HEK293 (cell line): ENCODE measurements at regions not wholly inside any gene's neighbourhood (a gene's known extent, or its start where the extent isn't known, plus 50 kb on each side); places are given as distances from the start of the nearest gene placed in this dataset.

ENCODE experiments used
- CTCF ChIA-PET: fragments of 350-600 bp; formaldehyde crosslinking; extraction: SDS; loops from one replicate; lab custom pipeline; 2021; ENCODE audit warnings: antibody characterized with exemption; lab: Yijun Ruan, JAX
- POLR2A ChIA-PET: fragments of 300-600 bp; formaldehyde crosslinking; extraction: SDS; loops from one replicate; lab custom pipeline; 2020; ENCODE audit warnings: antibody characterized with exemption, inconsistent platforms; lab: Yijun Ruan, JAX
- H3K27ac ChIP-seq: fragments of 200-500 bp; sonication (Bioruptor generic); 2 replicates; pipeline ENCODE4 v1.5.1; 2014; ENCODE audit warnings: low read depth, low read length, control low read depth, inconsistent platforms; ENCODE audit errors: extremely low read depth
- H3K36me3 ChIP-seq, 2 experiments: fragments of 200-500 bp in 1 of 2; sonication (Bioruptor generic) in 1 of 2; 1 replicate in 1 of 2; 2 replicates in 1 of 2; pipeline ENCODE4 v1.5.1; 2014 to 2017; ENCODE audit warnings: inconsistent platforms in 2 of 2, low read length in 2 of 2; ENCODE audit not compliant: control insufficient read depth in 2 of 2, insufficient read depth in 1 of 2
- H3K4me1 ChIP-seq: fragments of 200-500 bp; sonication (Bioruptor generic); 2 replicates; pipeline ENCODE4 v1.5.1; 2014; ENCODE audit warnings: mild to moderate bottlenecking, low read length, inconsistent platforms; ENCODE audit not compliant: control insufficient read depth, insufficient read depth
- H3K4me3 ChIP-seq: 2 replicates; pipeline ENCODE4 v1.5.1; 2011; ENCODE audit warnings: low read depth, mild to moderate bottlenecking, control low read depth, low read length, moderate library complexity
- H3K9me3 ChIP-seq: fragments of 200-500 bp; sonication (Bioruptor generic); 2 replicates; pipeline ENCODE4 v1.5.1; 2014; ENCODE audit warnings: low read depth, low read length, inconsistent platforms; ENCODE audit not compliant: control insufficient read depth, insufficient read depth
- GLI4 ChIP-seq: fragments of 450-650 bp; formaldehyde crosslinking; IDR thresholded peaks from 2 replicates; pipeline ENCODE4 v1.5.1; 2016; ENCODE audit warnings: missing biosample characterization, missing genetic modification characterization
- GLIS1 ChIP-seq: fragments of 450-650 bp; formaldehyde crosslinking; IDR thresholded peaks from 2 replicates; pipeline ENCODE4 v1.5.1; 2016; ENCODE audit warnings: missing biosample characterization, missing genetic modification characterization
- GLIS2 ChIP-seq: fragments of 450-650 bp; formaldehyde crosslinking; IDR thresholded peaks from 2 replicates; pipeline ENCODE4 v1.5.1; 2016; ENCODE audit warnings: missing biosample characterization, missing genetic modification characterization
- HOXD13 ChIP-seq: sonication (generic); formaldehyde crosslinking; IDR thresholded peaks from 2 replicates; pipeline ENCODE4 v1.8.0; 2022; ENCODE audit warnings: missing genetic modification reagents, borderline replicate concordance
- KLF16 ChIP-seq: fragments of 450-650 bp; formaldehyde crosslinking; IDR thresholded peaks from 2 replicates; pipeline ENCODE4 v1.5.1; 2017; ENCODE audit warnings: missing biosample characterization, missing genetic modification characterization
- KLF9 ChIP-seq: fragments of 450-650 bp; formaldehyde crosslinking; IDR thresholded peaks from 2 replicates; pipeline ENCODE4 v1.5.1; 2016; ENCODE audit warnings: missing biosample characterization, missing genetic modification characterization, low read depth
- MZF1 ChIP-seq: fragments of 450-650 bp; formaldehyde crosslinking; IDR thresholded peaks from 2 replicates; pipeline ENCODE4 v1.5.1; 2017; ENCODE audit warnings: missing biosample characterization, missing genetic modification characterization, borderline replicate concordance
- OSR2 ChIP-seq: fragments of 450-650 bp; formaldehyde crosslinking; IDR thresholded peaks from 2 replicates; pipeline ENCODE4 v1.5.1; 2016; ENCODE audit warnings: missing biosample characterization, missing genetic modification characterization
- REPIN1 ChIP-seq: fragments of 450-650 bp; formaldehyde crosslinking; IDR thresholded peaks from 2 replicates; pipeline ENCODE4 v1.5.1; 2017; ENCODE audit warnings: missing biosample characterization, missing genetic modification characterization, low read depth
- SCRT2 ChIP-seq: fragments of 450-650 bp; formaldehyde crosslinking; IDR thresholded peaks from 2 replicates; pipeline ENCODE4 v1.5.1; 2016; ENCODE audit warnings: missing biosample characterization, missing genetic modification characterization
- SETDB1 ChIP-seq: IDR thresholded peaks from one replicate; pipeline ENCODE4 v1.6.1; 2017; ENCODE audit warnings: mild to moderate bottlenecking, low read length, moderate library complexity, mixed read lengths; ENCODE audit not compliant: insufficient read length
- SP3 ChIP-seq: fragments of 450-650 bp; formaldehyde crosslinking; IDR thresholded peaks from 2 replicates; pipeline ENCODE4 v1.5.1; 2016; ENCODE audit warnings: missing biosample characterization, missing genetic modification characterization
- TRIM28 ChIP-seq: IDR thresholded peaks from 2 replicates; pipeline ENCODE4 v1.6.1; 2011; ENCODE audit warnings: low read length, control low read depth, borderline replicate concordance
- ZBTB20 ChIP-seq: fragments of 450-650 bp; formaldehyde crosslinking; IDR thresholded peaks from 2 replicates; pipeline ENCODE4 v1.5.1; 2016; ENCODE audit warnings: missing biosample characterization, missing genetic modification characterization
- ZBTB48 ChIP-seq: fragments of 450-650 bp; formaldehyde crosslinking; IDR thresholded peaks from 2 replicates; pipeline ENCODE4 v1.5.1; 2016; ENCODE audit warnings: missing biosample characterization, missing genetic modification characterization
- ZBTB8A ChIP-seq: fragments of 450-650 bp; formaldehyde crosslinking; IDR thresholded peaks from 2 replicates; pipeline ENCODE4 v1.5.1; 2016; ENCODE audit warnings: missing biosample characterization, missing genetic modification characterization
- ZIC2 ChIP-seq: fragments of 450-650 bp; formaldehyde crosslinking; IDR thresholded peaks from 2 replicates; pipeline ENCODE4 v1.5.1; 2016; ENCODE audit warnings: missing biosample characterization, missing genetic modification characterization
- ZNF335 ChIP-seq: fragments of 450-650 bp; formaldehyde crosslinking; conservative IDR thresholded peaks from 2 replicates; pipeline ENCODE4 v1.5.1; 2016; ENCODE audit warnings: missing biosample characterization, missing genetic modification characterization
- ZNF394 ChIP-seq: fragments of 450-650 bp; formaldehyde crosslinking; IDR thresholded peaks from 2 replicates; pipeline ENCODE4 v1.5.1; 2016; ENCODE audit warnings: missing biosample characterization, missing genetic modification characterization, mild to moderate bottlenecking, moderate library complexity, borderline replicate concordance
- ZNF585B ChIP-seq: fragments of 450-650 bp; formaldehyde crosslinking; IDR thresholded peaks from 2 replicates; pipeline ENCODE4 v1.5.1; 2016; ENCODE audit warnings: missing biosample characterization, missing genetic modification characterization
- ZNF600 ChIP-seq: fragments of 450-650 bp; formaldehyde crosslinking; IDR thresholded peaks from 2 replicates; pipeline ENCODE4 v1.5.1; 2016; ENCODE audit warnings: missing biosample characterization, missing genetic modification characterization
- ZNF660 ChIP-seq: fragments of 450-650 bp; IDR thresholded peaks from 2 replicates; pipeline ENCODE4 v1.5.1; 2018; ENCODE audit warnings: missing biosample characterization, mild to moderate bottlenecking, missing genetic modification characterization
- ZXDB ChIP-seq: fragments of 450-650 bp; formaldehyde crosslinking; IDR thresholded peaks from 2 replicates; pipeline ENCODE4 v1.5.1; 2016; ENCODE audit warnings: missing biosample characterization, missing genetic modification characterization
- TF ChIP-seq, protein P1 (sequence below): fragments of 450-650 bp; formaldehyde crosslinking; IDR thresholded peaks from 2 replicates; pipeline ENCODE4 v1.5.1; 2016; ENCODE audit warnings: missing biosample characterization, missing genetic modification characterization
- TF ChIP-seq, protein P2 (sequence below): fragments of 450-650 bp; formaldehyde crosslinking; IDR thresholded peaks from 2 replicates; pipeline ENCODE4 v1.5.1; 2016; ENCODE audit warnings: missing biosample characterization, missing genetic modification characterization
- TF ChIP-seq, protein P3 (sequence below): fragments of 450-650 bp; formaldehyde crosslinking; optimal IDR thresholded peaks from 2 replicates; pipeline ENCODE3; 2016; ENCODE audit warnings: missing biosample characterization, mild to moderate bottlenecking, missing genetic modification characterization
- TF ChIP-seq, protein P4 (sequence below): fragments of 450-650 bp; formaldehyde crosslinking; IDR thresholded peaks from 2 replicates; pipeline ENCODE4 v1.5.1; 2016; ENCODE audit warnings: missing biosample characterization, missing genetic modification characterization
- TF ChIP-seq, protein P5 (sequence below): fragments of 450-650 bp; formaldehyde crosslinking; IDR thresholded peaks from 2 replicates; pipeline ENCODE4 v1.5.1; 2016; ENCODE audit warnings: missing biosample characterization, missing genetic modification characterization

DNA sequence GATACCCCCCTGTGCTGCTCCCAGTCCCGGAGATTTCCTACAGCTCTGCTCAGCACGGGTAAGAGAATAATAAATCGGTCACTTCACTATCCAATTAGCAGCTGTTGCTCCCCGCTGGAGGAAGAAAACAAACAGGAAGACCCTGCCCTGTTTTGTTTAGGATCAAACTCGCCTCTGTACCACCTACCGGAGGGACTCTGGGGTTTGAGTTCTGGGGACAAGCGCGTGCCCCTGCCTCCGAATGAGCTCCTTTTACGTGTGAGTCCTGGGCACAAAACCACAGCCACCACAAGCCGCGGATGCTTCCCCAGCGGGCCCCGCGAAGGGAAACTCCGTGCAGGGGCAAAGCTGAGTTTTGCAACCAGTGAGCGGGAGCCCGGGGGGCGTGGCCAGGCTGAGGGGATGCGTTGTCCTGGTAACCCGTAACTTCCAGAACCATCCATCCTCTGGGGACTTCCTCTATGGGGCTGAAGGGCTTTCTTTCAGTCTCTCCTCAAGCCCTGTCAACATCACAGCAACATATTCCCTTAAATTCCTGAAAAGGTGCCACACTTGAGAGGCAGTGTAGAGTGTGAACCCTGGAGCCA, 315.7 kb upstream of the PROK2 start:
- TF ChIP-seq ZNF394 (tag by site-specific recombination): no peak
- TF ChIP-seq GLI4 (tag by site-specific recombination): no peak
- peak; percentile 75 for TF ChIP-seq ZIC2 (tag by site-specific recombination)
- TF ChIP-seq, protein P1, sequence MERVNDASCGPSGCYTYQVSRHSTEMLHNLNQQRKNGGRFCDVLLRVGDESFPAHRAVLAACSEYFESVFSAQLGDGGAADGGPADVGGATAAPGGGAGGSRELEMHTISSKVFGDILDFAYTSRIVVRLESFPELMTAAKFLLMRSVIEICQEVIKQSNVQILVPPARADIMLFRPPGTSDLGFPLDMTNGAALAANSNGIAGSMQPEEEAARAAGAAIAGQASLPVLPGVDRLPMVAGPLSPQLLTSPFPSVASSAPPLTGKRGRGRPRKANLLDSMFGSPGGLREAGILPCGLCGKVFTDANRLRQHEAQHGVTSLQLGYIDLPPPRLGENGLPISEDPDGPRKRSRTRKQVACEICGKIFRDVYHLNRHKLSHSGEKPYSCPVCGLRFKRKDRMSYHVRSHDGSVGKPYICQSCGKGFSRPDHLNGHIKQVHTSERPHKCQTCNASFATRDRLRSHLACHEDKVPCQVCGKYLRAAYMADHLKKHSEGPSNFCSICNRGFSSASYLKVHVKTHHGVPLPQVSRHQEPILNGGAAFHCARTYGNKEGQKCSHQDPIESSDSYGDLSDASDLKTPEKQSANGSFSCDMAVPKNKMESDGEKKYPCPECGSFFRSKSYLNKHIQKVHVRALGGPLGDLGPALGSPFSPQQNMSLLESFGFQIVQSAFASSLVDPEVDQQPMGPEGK (tag by site-specific recombination): peak; percentile 31; the same call in 1 of the 2 replicates
- TF ChIP-seq HOXD13 (CRISPR knock-in tag): no peak
- peak; percentile 56; the same call in 1 of the 2 replicates for TF ChIP-seq OSR2
- TF ChIP-seq ZXDB: peak; percentile 90
- TF ChIP-seq KLF16 (tag by site-specific recombination): no peak
- peak; percentile 64 for TF ChIP-seq KLF9 (tag by site-specific recombination)
- TF ChIP-seq ZNF335: 0 out of 2 replicates have a peak, but pooled peaks have one; percentile 18
- TF ChIP-seq ZBTB48 (tag by site-specific recombination): peak; percentile 49
- TF ChIP-seq ZNF660 (tag by site-specific recombination): no peak
- TF ChIP-seq ZNF585B (tag by site-specific recombination): no peak
- TF ChIP-seq, protein P2, sequence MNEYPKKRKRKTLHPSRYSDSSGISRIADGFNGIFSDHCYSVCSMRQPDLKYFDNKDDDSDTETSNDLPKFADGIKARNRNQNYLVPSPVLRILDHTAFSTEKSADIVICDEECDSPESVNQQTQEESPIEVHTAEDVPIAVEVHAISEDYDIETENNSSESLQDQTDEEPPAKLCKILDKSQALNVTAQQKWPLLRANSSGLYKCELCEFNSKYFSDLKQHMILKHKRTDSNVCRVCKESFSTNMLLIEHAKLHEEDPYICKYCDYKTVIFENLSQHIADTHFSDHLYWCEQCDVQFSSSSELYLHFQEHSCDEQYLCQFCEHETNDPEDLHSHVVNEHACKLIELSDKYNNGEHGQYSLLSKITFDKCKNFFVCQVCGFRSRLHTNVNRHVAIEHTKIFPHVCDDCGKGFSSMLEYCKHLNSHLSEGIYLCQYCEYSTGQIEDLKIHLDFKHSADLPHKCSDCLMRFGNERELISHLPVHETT (tag by site-specific recombination): no peak
- no peak for TF ChIP-seq SETDB1
- TF ChIP-seq, protein P3, sequence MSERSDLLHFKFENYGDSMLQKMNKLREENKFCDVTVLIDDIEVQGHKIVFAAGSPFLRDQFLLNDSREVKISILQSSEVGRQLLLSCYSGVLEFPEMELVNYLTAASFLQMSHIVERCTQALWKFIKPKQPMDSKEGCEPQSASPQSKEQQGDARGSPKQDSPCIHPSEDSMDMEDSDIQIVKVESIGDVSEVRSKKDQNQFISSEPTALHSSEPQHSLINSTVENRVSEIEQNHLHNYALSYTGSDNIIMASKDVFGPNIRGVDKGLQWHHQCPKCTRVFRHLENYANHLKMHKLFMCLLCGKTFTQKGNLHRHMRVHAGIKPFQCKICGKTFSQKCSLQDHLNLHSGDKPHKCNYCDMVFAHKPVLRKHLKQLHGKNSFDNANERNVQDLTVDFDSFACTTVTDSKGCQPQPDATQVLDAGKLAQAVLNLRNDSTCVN (tag by site-specific recombination): peak; percentile 33
- TF ChIP-seq, protein P4, sequence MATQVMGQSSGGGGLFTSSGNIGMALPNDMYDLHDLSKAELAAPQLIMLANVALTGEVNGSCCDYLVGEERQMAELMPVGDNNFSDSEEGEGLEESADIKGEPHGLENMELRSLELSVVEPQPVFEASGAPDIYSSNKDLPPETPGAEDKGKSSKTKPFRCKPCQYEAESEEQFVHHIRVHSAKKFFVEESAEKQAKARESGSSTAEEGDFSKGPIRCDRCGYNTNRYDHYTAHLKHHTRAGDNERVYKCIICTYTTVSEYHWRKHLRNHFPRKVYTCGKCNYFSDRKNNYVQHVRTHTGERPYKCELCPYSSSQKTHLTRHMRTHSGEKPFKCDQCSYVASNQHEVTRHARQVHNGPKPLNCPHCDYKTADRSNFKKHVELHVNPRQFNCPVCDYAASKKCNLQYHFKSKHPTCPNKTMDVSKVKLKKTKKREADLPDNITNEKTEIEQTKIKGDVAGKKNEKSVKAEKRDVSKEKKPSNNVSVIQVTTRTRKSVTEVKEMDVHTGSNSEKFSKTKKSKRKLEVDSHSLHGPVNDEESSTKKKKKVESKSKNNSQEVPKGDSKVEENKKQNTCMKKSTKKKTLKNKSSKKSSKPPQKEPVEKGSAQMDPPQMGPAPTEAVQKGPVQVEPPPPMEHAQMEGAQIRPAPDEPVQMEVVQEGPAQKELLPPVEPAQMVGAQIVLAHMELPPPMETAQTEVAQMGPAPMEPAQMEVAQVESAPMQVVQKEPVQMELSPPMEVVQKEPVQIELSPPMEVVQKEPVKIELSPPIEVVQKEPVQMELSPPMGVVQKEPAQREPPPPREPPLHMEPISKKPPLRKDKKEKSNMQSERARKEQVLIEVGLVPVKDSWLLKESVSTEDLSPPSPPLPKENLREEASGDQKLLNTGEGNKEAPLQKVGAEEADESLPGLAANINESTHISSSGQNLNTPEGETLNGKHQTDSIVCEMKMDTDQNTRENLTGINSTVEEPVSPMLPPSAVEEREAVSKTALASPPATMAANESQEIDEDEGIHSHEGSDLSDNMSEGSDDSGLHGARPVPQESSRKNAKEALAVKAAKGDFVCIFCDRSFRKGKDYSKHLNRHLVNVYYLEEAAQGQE (tag by site-specific recombination): no peak
- peak; percentile 18; the same call in 1 of the 2 replicates for TF ChIP-seq SP3 (tag by site-specific recombination)
- peak; percentile 67; the same call in 1 of the 2 replicates for TF ChIP-seq MZF1
- TF ChIP-seq ZBTB20 (tag by site-specific recombination): peak; percentile 42; the same call in 1 of the 2 replicates
- peak; percentile 45; the same call in 1 of the 2 replicates for TF ChIP-seq GLIS1 (tag by site-specific recombination)
- peak; percentile 78 for TF ChIP-seq ZNF600 (tag by site-specific recombination)
- peak; percentile 56 for TF ChIP-seq SCRT2 (tag by site-specific recombination)
- TF ChIP-seq REPIN1: no peak
- TF ChIP-seq TRIM28: no peak
- 0 out of 2 replicates have a peak, but pooled peaks have one; percentile 26 for TF ChIP-seq ZBTB8A
- TF ChIP-seq GLIS2 (tag by site-specific recombination): peak; percentile 29
- TF ChIP-seq, protein P5, sequence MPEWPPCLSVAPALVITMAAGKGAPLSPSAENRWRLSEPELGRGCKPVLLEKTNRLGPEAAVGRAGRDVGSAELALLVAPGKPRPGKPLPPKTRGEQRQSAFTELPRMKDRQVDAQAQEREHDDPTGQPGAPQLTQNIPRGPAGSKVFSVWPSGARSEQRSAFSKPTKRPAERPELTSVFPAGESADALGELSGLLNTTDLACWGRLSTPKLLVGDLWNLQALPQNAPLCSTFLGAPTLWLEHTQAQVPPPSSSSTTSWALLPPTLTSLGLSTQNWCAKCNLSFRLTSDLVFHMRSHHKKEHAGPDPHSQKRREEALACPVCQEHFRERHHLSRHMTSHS: no peak
- peak overlapping the region; percentile 56; the same call in 1 of the 2 replicates for H3K27ac ChIP-seq
- POLR2A ChIA-PET: no interaction called here
- H3K36me3 ChIP-seq: no peaks in the 10 kb centered on the region
- CTCF ChIA-PET: no interaction called here
- no peaks in the 10 kb centered on the region for H3K9me3 ChIP-seq
- peaks cover 11% of the 10 kb centered on the region; the same call in 1 of the 2 replicates for H3K4me1 ChIP-seq
- H3K4me3 ChIP-seq: peak overlapping the region; percentile 25
